BJ (cell line): ENCODE measurements at regions not wholly inside any gene's neighbourhood (a gene's known extent, or its start where the extent isn't known, plus 50 kb on each side); places are given as distances from the start of the nearest gene placed in this dataset.

Experiments
- CTCF ChIA-PET: fragments of 350-600 bp; formaldehyde crosslinking; extraction: SDS; loops from one replicate; lab custom pipeline; 2021; ENCODE audit warnings: antibody characterized with exemption, inconsistent platforms; lab: Yijun Ruan, JAX
- POLR2A ChIA-PET: fragments of 300-600 bp; sonication (Branson Sonifier 250); formaldehyde crosslinking; extraction: SDS; loops from one replicate; lab custom pipeline; 2021; ENCODE audit warnings: antibody characterized with exemption; lab: Charles Lee
- DNase-seq: peaks from one replicate; pipeline ENCODE4 v3.0.0-alpha.2; 2011; ENCODE audit warnings: low read depth
- H3K27me3 ChIP-seq: 2 replicates; pipeline ENCODE4 v1.6.0; 2011; ENCODE audit warnings: low read length; ENCODE audit not compliant: control insufficient read depth, insufficient read depth
- H3K36me3 ChIP-seq: 2 replicates; pipeline ENCODE4 v1.5.1; 2011; ENCODE audit warnings: low read length; ENCODE audit not compliant: control insufficient read depth, insufficient read depth
- H3K4me3 ChIP-seq: 2 replicates; pipeline ENCODE4 v1.5.1; 2011; ENCODE audit warnings: low read depth, mild to moderate bottlenecking, control low read depth, low read length
- CTCF ChIP-seq: IDR thresholded peaks from 2 replicates; pipeline ENCODE4 v1.5.1; 2011; ENCODE audit warnings: low read depth, mild to moderate bottlenecking, control low read depth, inconsistent platforms, low read length, moderate library complexity; ENCODE audit not compliant: insufficient read depth

- TF ChIP-seq CTCF, result no peak
- Histone ChIP-seq H3K4me3 (no peak overlapping the region), H3K27me3 (no peaks in the 10 kb centered on the region), H3K36me3 (no peaks in the 10 kb centered on the region)
- DNase-seq, result no peak
- ChIA-PET CTCF (no interaction called here), POLR2A (no interaction called here)
These were observed 65.8 kb upstream of the ELMO1 start for GRCh38 chr7:37514497-37514896.

- ChIA-PET POLR2A (no interaction called here), CTCF (no interaction called here)
- no peak for TF ChIP-seq CTCF
- Histone ChIP-seq H3K27me3 (no peaks in the 10 kb centered on the region), H3K36me3 (no peaks in the 10 kb centered on the region), H3K4me3 (no peak overlapping the region)
- DNase-seq, result no peak
These were observed 68.0 kb upstream of the ELMO1 start for GRCh38 chr7:37516664-37517063.

GRCh38 chr7:37518266-37518665 is 69.6 kb upstream of the ELMO1 start:
- ChIA-PET POLR2A (no interaction called here), CTCF (interaction anchor here (0.6 kb wide), 1 partner anchor 365 kb away, joined by 4 read pairs; no protein-coding TSS in a partner anchor)
- no peak for TF ChIP-seq CTCF
- DNase-seq, result no peak
- Histone ChIP-seq H3K36me3 (no peaks in the 10 kb centered on the region; the same call in 1 of the 2 replicates), H3K4me3 (no peak overlapping the region), H3K27me3 (no peaks in the 10 kb centered on the region)

- no peak for DNase-seq
- H3K27me3 ChIP-seq, result no peaks in the 10 kb centered on the region
- ChIA-PET CTCF (no interaction called here), POLR2A (no interaction called here)
- no peak overlapping the region for H3K4me3 ChIP-seq
- no peaks in the 10 kb centered on the region; the same call in 1 of the 2 replicates for H3K36me3 ChIP-seq
- TF ChIP-seq CTCF, result no peak
These were observed 75.4 kb upstream of the ELMO1 start for GRCh38 chr7:37524056-37524455.

- CTCF ChIA-PET, result interaction anchor here (0.7 kb wide), 1 partner anchor 18 kb away, joined by 3 read pairs; no protein-coding TSS in a partner anchor
- no peak for TF ChIP-seq CTCF
- no peak for DNase-seq
- POLR2A ChIA-PET, result no interaction called here
- H3K4me3 ChIP-seq, result no peak overlapping the region
- no peaks in the 10 kb centered on the region for H3K27me3 ChIP-seq
- H3K36me3 ChIP-seq, result no peaks in the 10 kb centered on the region; the same call in 1 of the 2 replicates
These were observed 76.1 kb upstream of the ELMO1 start for GRCh38 chr7:37524797-37525196.
